Stimulated activated CD8-positive, alpha-beta memory T cell treated with anti-CD3 and anti-CD28 coated beads, Interleukin-7, amount 100 ng/mL, for 48 hours (primary cell): ENCODE measurements at regions not wholly inside any gene's neighbourhood (a gene's known extent, or its start where the extent isn't known, plus 50 kb on each side); places are given as distances from the start of the nearest gene placed in this dataset.

ENCODE experiments used
- DNase-seq, 2 donors: peaks; one replicate each; pipeline ENCODE4 v3.0.0-alpha.2; 2020; ENCODE audit warnings: low read depth in 1 of 2; ENCODE audit errors: extremely low read depth in 1 of 2

DNA sequence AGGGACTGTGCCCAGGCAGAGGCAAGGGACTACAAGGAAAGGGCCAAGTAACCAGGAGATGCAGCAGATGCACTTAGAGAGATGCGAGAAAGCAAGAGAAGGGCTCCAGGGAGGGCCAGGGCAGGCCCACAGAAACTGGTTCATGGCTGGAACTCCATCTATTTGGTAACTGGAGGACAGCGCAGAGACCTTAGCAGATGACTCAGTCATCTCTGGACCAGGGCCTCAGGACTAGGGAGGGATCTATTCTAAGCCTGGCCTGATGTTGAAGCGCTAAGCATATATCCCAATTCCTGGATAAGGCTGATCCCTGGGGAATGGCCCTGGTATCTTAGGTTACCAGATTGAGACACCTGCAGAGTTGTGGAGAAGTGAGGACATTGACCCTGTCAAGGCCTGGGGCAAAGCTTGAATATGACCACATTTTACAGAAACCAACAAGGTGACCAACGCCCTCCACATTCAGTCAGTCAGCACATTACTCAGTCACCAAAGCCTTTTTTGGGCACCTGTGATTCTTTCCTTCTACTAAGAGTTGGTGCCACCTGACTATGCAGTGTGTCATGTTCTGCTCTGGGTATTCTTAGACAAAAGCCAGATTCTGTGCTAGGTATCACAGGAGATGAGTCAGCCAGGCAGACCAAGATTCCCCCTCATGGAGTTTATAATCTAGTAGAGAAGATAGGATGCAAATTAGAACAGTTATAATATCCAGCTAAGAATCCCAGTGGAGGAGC, 68.4 kb upstream of the SLCO3A1 start:
- no peak for DNase-seq

DNA sequence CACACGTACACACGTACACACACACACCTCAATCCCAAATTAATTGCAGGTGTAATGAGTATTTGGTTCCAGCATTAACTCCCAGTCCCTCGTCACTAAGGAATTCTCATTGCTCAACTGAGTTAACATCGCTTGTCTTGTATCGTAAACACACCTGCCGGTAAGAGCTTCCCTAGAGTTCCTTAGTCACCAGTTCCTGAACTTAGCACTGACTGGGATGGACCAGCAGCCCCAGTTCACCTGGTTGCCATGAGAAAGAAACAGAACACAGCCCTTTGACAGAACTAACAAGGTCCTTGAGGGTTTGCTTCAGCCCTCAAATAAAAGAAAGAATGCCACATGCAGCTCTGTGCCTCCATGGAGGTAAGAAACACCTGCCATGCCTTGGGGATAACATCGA, 66.3 kb upstream of the SLCO3A1 start:
- no peak for DNase-seq

DNA sequence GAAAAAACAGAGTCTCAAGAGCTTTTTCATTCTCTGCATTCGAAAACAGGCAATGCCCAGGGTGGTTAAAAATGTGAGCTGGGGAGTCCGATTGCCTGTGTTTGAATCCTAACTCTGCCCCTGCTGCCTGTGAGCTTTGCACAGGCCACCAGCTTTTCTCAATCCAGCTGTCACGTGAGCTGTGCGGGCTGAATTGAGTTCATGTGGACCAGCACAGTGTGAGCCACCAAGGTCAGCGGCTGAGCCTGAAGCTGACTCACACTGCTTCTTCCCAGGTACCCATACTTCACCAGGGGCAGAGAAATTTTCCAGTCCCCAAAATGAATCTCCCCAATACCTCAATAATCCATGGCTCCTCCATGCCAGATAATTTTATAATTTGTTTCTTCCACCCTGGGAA, 64.4 kb upstream of the SLCO3A1 start:
- no peak for DNase-seq

DNA sequence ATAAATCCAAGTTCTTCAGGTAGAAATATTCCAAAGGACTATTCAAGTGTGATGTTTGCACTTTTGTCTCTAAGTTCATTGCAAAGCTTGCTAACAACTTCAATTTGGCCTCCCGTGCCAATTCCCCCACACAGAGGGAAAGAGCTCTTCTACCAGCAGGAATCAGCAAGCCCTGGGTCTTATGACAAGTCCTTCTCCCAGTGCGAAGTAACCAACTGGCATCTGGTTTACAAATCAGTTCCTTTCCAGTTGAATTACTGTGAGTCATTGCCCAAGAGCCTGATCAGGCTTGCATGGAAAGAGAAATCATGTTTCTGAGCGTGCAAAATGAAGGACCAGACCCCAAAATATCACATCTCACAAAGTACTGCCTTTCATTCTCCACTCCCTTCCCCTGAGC, 62.7 kb upstream of the SLCO3A1 start:
- DNase-seq: no peak

DNA sequence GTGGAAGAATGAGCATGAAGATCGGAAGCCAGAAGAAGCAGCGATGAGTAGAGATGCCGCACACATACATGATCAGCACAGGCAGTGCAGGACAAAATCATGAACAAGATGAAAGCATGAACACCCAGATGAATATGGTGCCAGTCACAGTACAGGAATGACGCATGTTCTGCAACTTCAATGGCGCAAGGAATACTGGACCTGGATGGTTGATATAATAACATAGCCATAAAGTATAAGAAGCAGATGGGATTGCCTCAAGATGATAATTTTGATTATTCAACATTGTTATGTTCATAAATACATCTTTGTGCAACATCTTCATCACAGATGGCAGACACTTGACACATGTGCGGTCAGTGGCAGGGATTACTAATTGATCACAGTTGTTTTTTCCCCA, 59.7 kb upstream of the SLCO3A1 start:
- no peak for DNase-seq

DNA sequence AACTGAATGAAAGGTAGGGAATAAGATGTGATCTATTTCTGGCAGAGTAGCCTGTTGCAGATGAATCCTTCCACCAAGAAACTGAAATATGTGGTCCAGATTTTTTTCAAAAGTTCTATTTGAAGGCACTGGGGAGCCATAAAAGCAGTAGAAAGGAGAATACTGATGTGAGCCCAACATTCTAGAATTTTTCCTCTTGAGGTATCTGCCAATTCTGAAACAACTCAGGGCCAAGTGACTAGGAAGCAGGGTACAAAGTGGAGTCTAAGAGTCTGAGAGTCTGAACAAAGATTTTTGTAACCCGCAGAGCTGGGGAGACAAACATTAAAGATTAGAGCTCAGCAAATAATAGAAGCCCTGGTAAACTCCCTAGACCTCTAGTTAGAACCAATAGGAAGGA, 58.3 kb upstream of the SLCO3A1 start:
- no peak for DNase-seq

DNA sequence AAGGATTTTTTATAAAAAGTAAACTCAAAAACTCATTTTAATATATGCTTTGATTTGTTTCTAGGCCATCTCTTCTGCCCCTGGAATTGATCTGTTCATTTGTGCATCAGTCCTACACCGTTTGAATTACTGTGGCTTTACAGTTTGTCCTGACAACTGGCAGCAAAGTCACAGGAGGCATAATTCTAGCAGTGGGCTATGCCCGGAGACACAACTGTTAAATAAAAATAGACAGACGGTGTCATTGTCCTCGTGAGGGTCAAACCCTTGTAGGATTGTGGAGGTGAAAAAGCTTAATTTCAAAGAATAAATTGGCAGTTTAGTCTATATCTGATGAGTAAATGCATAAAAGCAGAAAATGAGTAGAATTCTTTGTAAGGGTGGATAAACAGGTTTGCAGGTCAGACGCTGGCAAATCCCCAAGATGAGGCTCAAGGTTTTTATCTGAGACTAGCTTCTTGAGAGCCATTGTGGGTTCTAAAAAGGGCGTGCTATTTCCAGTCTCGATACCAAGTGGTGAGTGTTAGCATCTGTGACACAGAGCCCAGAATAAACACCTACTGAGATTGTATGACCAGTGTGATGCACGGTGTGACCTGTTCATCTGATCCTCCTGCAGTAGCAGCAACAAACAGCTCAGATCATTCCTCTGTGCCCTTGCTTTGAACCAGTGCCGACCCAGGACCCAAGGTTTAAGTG, 51.5 kb upstream of the SLCO3A1 start:
- no peak for DNase-seq

DNA sequence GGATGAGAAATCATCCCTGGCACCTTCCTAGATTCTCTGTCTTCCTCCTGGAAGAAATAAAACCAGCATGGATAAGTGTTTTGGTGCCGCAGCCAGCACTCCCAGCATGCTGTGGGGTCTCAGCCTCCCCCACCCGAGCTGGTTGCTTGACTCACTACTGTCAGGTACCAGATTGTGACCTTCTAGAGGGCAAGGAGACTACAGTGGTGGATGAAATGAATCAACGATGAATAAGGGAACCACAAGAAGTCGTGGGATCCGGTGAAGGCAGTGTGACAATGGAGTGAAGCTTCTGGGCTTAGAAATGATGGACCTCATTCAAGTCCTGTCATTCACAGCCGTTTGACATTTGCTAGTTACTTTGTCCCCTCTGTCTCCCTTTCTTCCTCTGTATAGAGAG, 50.2 kb upstream of the SLCO3A1 start:
- DNase-seq: no peak
